ENCODE measurements at regions not wholly inside any gene's neighbourhood (a gene's known extent, or its start where the extent isn't known, plus 50 kb on each side); places are given as distances from the start of the nearest gene placed in this dataset.

DNA sequence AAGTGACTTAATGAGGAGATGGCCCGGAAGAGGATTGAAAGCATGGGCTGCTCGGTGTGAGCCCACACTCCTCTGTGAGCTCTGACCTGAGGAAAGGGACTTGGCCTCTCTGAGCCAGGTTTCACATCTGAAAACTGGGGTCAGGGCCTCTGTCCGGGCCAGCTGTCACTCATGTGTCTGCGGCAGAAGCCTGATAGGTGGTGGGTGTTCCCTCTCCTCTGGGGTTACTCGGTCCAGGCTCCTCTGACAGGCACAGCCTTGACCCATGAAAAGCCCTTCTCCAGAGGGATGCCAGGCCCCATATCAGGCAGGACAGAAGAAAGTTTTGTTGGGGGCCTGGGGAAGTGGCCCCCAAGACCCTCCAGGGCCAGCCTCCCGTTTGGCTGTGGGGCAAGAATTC, 131.4 kb downstream of the CHSY1 start:
- no peak overlapping the region for H3K4me3 ChIP-seq (ENCODE audit: low read length)
- DNase-seq (ENCODE audit: low read depth) = no peak
- TF ChIP-seq CTCF (conservative IDR thresholded peaks at IDR 0.05; ENCODE audit: low read length) = no peak
